Prostate gland (tissue), 2 donors: ENCODE measurements at regions not wholly inside any gene's neighbourhood (a gene's known extent, or its start where the extent isn't known, plus 50 kb on each side); places are given as distances from the start of the nearest gene placed in this dataset.

ENCODE experiments used
- POLR2A ChIP-seq: fragments of 450-650 bp; IDR thresholded peaks from one replicate; pipeline ENCODE4 v1.6.1; 2016; ENCODE audit warnings: antibody characterized with exemption, mild to moderate bottlenecking
- TF ChIP-seq, protein P1 (sequence below), 4 experiments: fragments of 200-600 bp in 2 of 4; fragments of 450-650 bp in 2 of 4; sonication (generic) in 2 of 4; IDR thresholded peaks; 1 replicate in 3 of 4; 2 replicates in 1 of 4; pipeline ENCODE4 v1.5.1; 2016 to 2019; ENCODE audit warnings: antibody characterized with exemption in 4 of 4, mild to moderate bottlenecking in 2 of 4, moderate library complexity in 2 of 4

DNA sequence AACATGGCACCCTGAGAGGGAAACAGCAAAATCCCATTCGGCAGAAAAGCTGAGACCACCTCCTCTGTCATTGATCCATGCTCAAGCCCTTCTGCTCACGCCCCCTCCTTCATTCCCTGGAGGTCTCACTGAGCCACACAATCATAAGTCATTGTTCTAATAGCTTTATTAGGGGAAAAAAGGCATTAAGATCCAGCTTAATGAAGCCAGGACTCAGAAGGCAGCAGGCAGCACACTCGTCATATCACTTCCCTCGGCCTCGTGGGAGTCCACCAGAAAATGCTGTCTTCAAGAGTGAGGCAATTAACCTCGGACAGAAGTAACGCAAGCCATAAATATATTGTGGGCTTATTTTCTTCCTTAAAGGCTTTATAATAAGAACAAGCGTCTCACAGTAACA, 153.9 kb upstream of the PPP2R3A start:
- TF ChIP-seq, protein P1, sequence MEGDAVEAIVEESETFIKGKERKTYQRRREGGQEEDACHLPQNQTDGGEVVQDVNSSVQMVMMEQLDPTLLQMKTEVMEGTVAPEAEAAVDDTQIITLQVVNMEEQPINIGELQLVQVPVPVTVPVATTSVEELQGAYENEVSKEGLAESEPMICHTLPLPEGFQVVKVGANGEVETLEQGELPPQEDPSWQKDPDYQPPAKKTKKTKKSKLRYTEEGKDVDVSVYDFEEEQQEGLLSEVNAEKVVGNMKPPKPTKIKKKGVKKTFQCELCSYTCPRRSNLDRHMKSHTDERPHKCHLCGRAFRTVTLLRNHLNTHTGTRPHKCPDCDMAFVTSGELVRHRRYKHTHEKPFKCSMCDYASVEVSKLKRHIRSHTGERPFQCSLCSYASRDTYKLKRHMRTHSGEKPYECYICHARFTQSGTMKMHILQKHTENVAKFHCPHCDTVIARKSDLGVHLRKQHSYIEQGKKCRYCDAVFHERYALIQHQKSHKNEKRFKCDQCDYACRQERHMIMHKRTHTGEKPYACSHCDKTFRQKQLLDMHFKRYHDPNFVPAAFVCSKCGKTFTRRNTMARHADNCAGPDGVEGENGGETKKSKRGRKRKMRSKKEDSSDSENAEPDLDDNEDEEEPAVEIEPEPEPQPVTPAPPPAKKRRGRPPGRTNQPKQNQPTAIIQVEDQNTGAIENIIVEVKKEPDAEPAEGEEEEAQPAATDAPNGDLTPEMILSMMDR (IDR thresholded peaks at IDR 0.05): no peak
- no peak for TF ChIP-seq POLR2A
